ENCODE measurements at regions not wholly inside any gene's neighbourhood (a gene's known extent, or its start where the extent isn't known, plus 50 kb on each side); places are given as distances from the start of the nearest gene placed in this dataset.

- DNase-seq (ENCODE audit: low spot score), result no peak
- no peak for ATAC-seq (ENCODE audit: low FRiP score)
- TF ChIP-seq, protein P1, sequence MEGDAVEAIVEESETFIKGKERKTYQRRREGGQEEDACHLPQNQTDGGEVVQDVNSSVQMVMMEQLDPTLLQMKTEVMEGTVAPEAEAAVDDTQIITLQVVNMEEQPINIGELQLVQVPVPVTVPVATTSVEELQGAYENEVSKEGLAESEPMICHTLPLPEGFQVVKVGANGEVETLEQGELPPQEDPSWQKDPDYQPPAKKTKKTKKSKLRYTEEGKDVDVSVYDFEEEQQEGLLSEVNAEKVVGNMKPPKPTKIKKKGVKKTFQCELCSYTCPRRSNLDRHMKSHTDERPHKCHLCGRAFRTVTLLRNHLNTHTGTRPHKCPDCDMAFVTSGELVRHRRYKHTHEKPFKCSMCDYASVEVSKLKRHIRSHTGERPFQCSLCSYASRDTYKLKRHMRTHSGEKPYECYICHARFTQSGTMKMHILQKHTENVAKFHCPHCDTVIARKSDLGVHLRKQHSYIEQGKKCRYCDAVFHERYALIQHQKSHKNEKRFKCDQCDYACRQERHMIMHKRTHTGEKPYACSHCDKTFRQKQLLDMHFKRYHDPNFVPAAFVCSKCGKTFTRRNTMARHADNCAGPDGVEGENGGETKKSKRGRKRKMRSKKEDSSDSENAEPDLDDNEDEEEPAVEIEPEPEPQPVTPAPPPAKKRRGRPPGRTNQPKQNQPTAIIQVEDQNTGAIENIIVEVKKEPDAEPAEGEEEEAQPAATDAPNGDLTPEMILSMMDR (IDR thresholded peaks at IDR 0.05), result no peak
Observed at GRCh38 chr15:93565201-93565600, 476.2 kb upstream of the RGMA start.

GRCh38 chr15:93563218-93563617 is 474.2 kb upstream of the RGMA start:
- ATAC-seq (ENCODE audit: low FRiP score) (no peak), DNase-seq (ENCODE audit: low spot score) (no peak)
- TF ChIP-seq, protein P1 (IDR thresholded peaks at IDR 0.05), result no peak

- TF ChIP-seq, protein P1 (IDR thresholded peaks at IDR 0.05), result no peak
- ATAC-seq (ENCODE audit: low FRiP score) (no peak), DNase-seq (ENCODE audit: low spot score) (no peak)
Observed at GRCh38 chr15:93562395-93563123, 473.5 kb upstream of the RGMA start.

GRCh38 chr15:93557696-93558095 is 468.7 kb upstream of the RGMA start:
- no peak for ATAC-seq (ENCODE audit: low FRiP score)
- TF ChIP-seq, protein P1 (IDR thresholded peaks at IDR 0.05), result no peak
- no peak for DNase-seq (ENCODE audit: low spot score)

- TF ChIP-seq, protein P1 (IDR thresholded peaks at IDR 0.05), result no peak
- DNase-seq (ENCODE audit: low spot score) (no peak), ATAC-seq (ENCODE audit: low FRiP score) (no peak)
Observed at GRCh38 chr15:93553167-93553935, 464.3 kb upstream of the RGMA start.

GRCh38 chr15:93543093-93543492 is 454.1 kb upstream of the RGMA start:
- TF ChIP-seq, protein P1 (IDR thresholded peaks at IDR 0.05), result no peak
- no peak for ATAC-seq (ENCODE audit: low FRiP score)

More at GRCh38 chr15:93543093-93543492, 454.1 kb upstream of the RGMA start:
- no peak for DNase-seq (ENCODE audit: low spot score)
